NCI-H2196 (cell line): ENCODE measurements at regions not wholly inside any gene's neighbourhood (a gene's known extent, or its start where the extent isn't known, plus 50 kb on each side); places are given as distances from the start of the nearest gene placed in this dataset.

ENCODE experiments used
- DNase-seq: peaks from one replicate; lab custom pipeline; 2025; ENCODE audit not compliant: unreplicated experiment; lab: John Stamatoyannopoulos, UW

- no peak for DNase-seq
Measured at GRCh38 chr16:55214412-55214811, 109.6 kb upstream of the IRX6 start.

- no peak for DNase-seq
Measured at GRCh38 chr16:55214974-55215494, 109.0 kb upstream of the IRX6 start.

- DNase-seq: no peak
Measured at GRCh38 chr16:55217392-55217791, 106.6 kb upstream of the IRX6 start.

GRCh38 chr16:55221836-55222235 is 102.2 kb upstream of the IRX6 start:
- no peak for DNase-seq

- DNase-seq: no peak
Measured at GRCh38 chr16:55222486-55222885, 101.5 kb upstream of the IRX6 start.

GRCh38 chr16:55225972-55226542 is 97.9 kb upstream of the IRX6 start:
- DNase-seq: no peak

GRCh38 chr16:55232822-55233221 is 91.2 kb upstream of the IRX6 start:
- no peak for DNase-seq

GRCh38 chr16:55233464-55233863 is 90.5 kb upstream of the IRX6 start:
- no peak for DNase-seq

GRCh38 chr16:55236655-55237054 is 87.3 kb upstream of the IRX6 start:
- no peak for DNase-seq

GRCh38 chr16:55239723-55240122 is 84.3 kb upstream of the IRX6 start:
- DNase-seq: no peak

GRCh38 chr16:55240888-55241287 is 83.1 kb upstream of the IRX6 start:
- no peak for DNase-seq

GRCh38 chr16:55242667-55243066 is 81.3 kb upstream of the IRX6 start:
- no peak for DNase-seq

- DNase-seq: no peak
Measured at GRCh38 chr16:55248058-55248457, 75.9 kb upstream of the IRX6 start.

GRCh38 chr16:55248494-55248893 is 75.5 kb upstream of the IRX6 start:
- no peak for DNase-seq

- DNase-seq: no peak
Measured at GRCh38 chr16:55249361-55249760, 74.6 kb upstream of the IRX6 start.

- no peak for DNase-seq
Measured at GRCh38 chr16:55249936-55250335, 74.1 kb upstream of the IRX6 start.

- no peak for DNase-seq
Measured at GRCh38 chr16:55250701-55251100, 73.3 kb upstream of the IRX6 start.

- DNase-seq: no peak
Measured at GRCh38 chr16:55251151-55251550, 72.9 kb upstream of the IRX6 start.

GRCh38 chr16:55252577-55252976 is 71.4 kb upstream of the IRX6 start:
- no peak for DNase-seq

GRCh38 chr16:55253987-55254386 is 70.0 kb upstream of the IRX6 start:
- no peak for DNase-seq

- no peak for DNase-seq
Measured at GRCh38 chr16:55255733-55256282, 68.2 kb upstream of the IRX6 start.

GRCh38 chr16:55256412-55257016 is 67.5 kb upstream of the IRX6 start:
- no peak for DNase-seq
